Fibroblast of pulmonary artery (primary cell): ENCODE measurements at regions not wholly inside any gene's neighbourhood (a gene's known extent, or its start where the extent isn't known, plus 50 kb on each side); places are given as distances from the start of the nearest gene placed in this dataset.

Experiments
- DNase-seq: peaks from one replicate; pipeline ENCODE4 v3.0.0-alpha.2; 2010; ENCODE audit warnings: low read depth
- H3K4me3 ChIP-seq: replicated peaks from 2 replicates; pipeline ENCODE4 v1.5.1; 2011; ENCODE audit warnings: low read depth, mild to moderate bottlenecking, control low read depth, low read length, moderate library complexity
- CTCF ChIP-seq: IDR thresholded peaks from 2 replicates; pipeline ENCODE4 v1.5.1; 2011; ENCODE audit warnings: mild to moderate bottlenecking, control low read depth, low read length, inconsistent platforms; ENCODE audit errors: missing control alignments

- no peak overlapping the region for H3K4me3 ChIP-seq
- TF ChIP-seq CTCF: no peak
- no peak for DNase-seq
Measured at GRCh38 chr5:44443172-44443571, 54.0 kb upstream of the FGF10 start.

DNA sequence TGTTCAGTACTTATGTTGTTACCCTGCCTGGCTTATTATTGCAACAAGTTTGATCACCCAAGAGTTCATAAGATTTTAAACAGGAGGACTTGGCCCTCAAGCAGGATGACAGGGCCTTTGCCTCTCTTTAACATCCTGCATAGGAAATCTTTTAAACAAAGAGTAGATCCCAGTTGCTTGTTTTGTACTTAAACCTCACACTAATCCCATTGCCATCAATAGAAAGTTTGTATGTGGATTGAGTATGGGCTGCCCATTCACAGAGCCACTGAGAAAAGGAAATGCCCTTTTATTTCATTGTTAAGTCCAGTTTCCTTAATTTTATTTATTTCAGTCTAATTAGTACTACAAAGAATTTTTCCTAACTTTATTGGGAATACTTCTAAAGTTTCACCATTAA is 52.2 kb upstream of the FGF10 start:
- no peak overlapping the region for H3K4me3 ChIP-seq
- no peak for DNase-seq
- TF ChIP-seq CTCF: no peak

- TF ChIP-seq CTCF: no peak
- no peak overlapping the region for H3K4me3 ChIP-seq
- no peak for DNase-seq
Measured at GRCh38 chr5:44440186-44440585, 51.0 kb upstream of the FGF10 start.
